ENCODE measurements at regions not wholly inside any gene's neighbourhood (a gene's known extent, or its start where the extent isn't known, plus 50 kb on each side); places are given as distances from the start of the nearest gene placed in this dataset.

- no peak for TF ChIP-seq CTCF (IDR thresholded peaks at IDR 0.05; ENCODE audit: extremely low read depth, insufficient read depth, missing control alignments)
- DNase-seq (ENCODE audit: low spot score): no peak
- in situ Hi-C loops (cut with MboI; ENCODE audit: low pct_unique_long_range_greater_than_20kb, low sequenced_read_pairs, unreplicated experiment): no loop called here
These were observed 76.8 kb upstream of the PCSK1 start for GRCh38 chr5:96509721-96510350.

- in situ Hi-C loops (cut with MboI; ENCODE audit: low pct_unique_long_range_greater_than_20kb, low sequenced_read_pairs, unreplicated experiment): no loop called here
- TF ChIP-seq CTCF (IDR thresholded peaks at IDR 0.05; ENCODE audit: extremely low read depth, insufficient read depth, missing control alignments): no peak
- no peak for DNase-seq (ENCODE audit: low spot score)
These were observed 83.6 kb upstream of the PCSK1 start for GRCh38 chr5:96516631-96517071.

GRCh38 chr5:96517295-96517694, 84.2 kb upstream of the PCSK1 start:
- in situ Hi-C loops (cut with MboI; ENCODE audit: low pct_unique_long_range_greater_than_20kb, low sequenced_read_pairs, unreplicated experiment): no loop called here
- no peak for DNase-seq (ENCODE audit: low spot score)
- no peak for TF ChIP-seq CTCF (IDR thresholded peaks at IDR 0.05; ENCODE audit: extremely low read depth, insufficient read depth, missing control alignments)

- no peak for TF ChIP-seq CTCF (IDR thresholded peaks at IDR 0.05; ENCODE audit: extremely low read depth, insufficient read depth, missing control alignments)
- in situ Hi-C loops (cut with MboI; ENCODE audit: low pct_unique_long_range_greater_than_20kb, low sequenced_read_pairs, unreplicated experiment): no loop called here
- no peak for DNase-seq (ENCODE audit: low spot score)
These were observed 87.3 kb upstream of the PCSK1 start for GRCh38 chr5:96520345-96520744.

- no peak for TF ChIP-seq CTCF (IDR thresholded peaks at IDR 0.05; ENCODE audit: extremely low read depth, insufficient read depth, missing control alignments)
- DNase-seq (ENCODE audit: low spot score): no peak
- in situ Hi-C loops (cut with MboI; ENCODE audit: low pct_unique_long_range_greater_than_20kb, low sequenced_read_pairs, unreplicated experiment): no loop called here
These were observed 89.7 kb upstream of the PCSK1 start for GRCh38 chr5:96522635-96523355.

GRCh38 chr5:96527768-96528661, 95.0 kb upstream of the PCSK1 start:
- DNase-seq (ENCODE audit: low spot score): no peak
- in situ Hi-C loops (cut with MboI; ENCODE audit: low pct_unique_long_range_greater_than_20kb, low sequenced_read_pairs, unreplicated experiment): no loop called here
- TF ChIP-seq CTCF (IDR thresholded peaks at IDR 0.05; ENCODE audit: extremely low read depth, insufficient read depth, missing control alignments): no peak

All from GM13977 (cell line).